Naive B cell (primary cell): ENCODE measurements at regions not wholly inside any gene's neighbourhood (a gene's known extent, or its start where the extent isn't known, plus 50 kb on each side); places are given as distances from the start of the nearest gene placed in this dataset.

ENCODE experiments used
- ATAC-seq, 2 donors: fragments of 150-1000 bp; cut with Tn5 transposase; 2 replicates each; pipeline ENCODE4 v1.10.0; 2021; ENCODE audit warnings: low read depth in 2 of 2, mild to moderate bottlenecking in 2 of 2, moderate library complexity in 2 of 2
- DNase-seq: peaks from one replicate; pipeline ENCODE4 v3.0.0; 2022
- H3K27ac Mint-ChIP-seq, 6 donors: one replicate each; pipeline ENCODE4 v1.8.0; 2020 to 2022; ENCODE audit warnings: mild to moderate bottlenecking in 6 of 6, mixed read lengths in 6 of 6, moderate library complexity in 5 of 6, inconsistent platforms in 2 of 6
- H3K27me3 Mint-ChIP-seq, 3 donors: one replicate each; pipeline ENCODE4 v1.8.0; 2021 to 2022; ENCODE audit warnings: mixed read lengths in 3 of 3, mild to moderate bottlenecking in 1 of 3
- H3K36me3 Mint-ChIP-seq, 2 donors: one replicate each; pipeline ENCODE4 v1.8.0; 2020 to 2022; ENCODE audit warnings: mixed read lengths in 2 of 2, inconsistent platforms in 1 of 2, mild to moderate bottlenecking in 1 of 2
- H3K4me1 Mint-ChIP-seq, 3 donors: one replicate each; pipeline ENCODE4 v1.8.0; 2020 to 2022; ENCODE audit warnings: mixed read lengths in 3 of 3, inconsistent platforms in 1 of 3, mild to moderate bottlenecking in 1 of 3, moderate library complexity in 1 of 3
- H3K4me3 Mint-ChIP-seq, 8 donors: one replicate each; pipeline ENCODE4 v1.8.0; 2020 to 2022; ENCODE audit warnings: mild to moderate bottlenecking in 8 of 8, mixed read lengths in 8 of 8, moderate library complexity in 8 of 8, inconsistent platforms in 2 of 8
- H3K9me3 Mint-ChIP-seq, 7 donors: one replicate each; pipeline ENCODE4 v1.8.0; 2020 to 2022; ENCODE audit warnings: mixed read lengths in 7 of 7, mild to moderate bottlenecking in 5 of 7, inconsistent platforms in 2 of 7, moderate library complexity in 1 of 7

- H3K4me3 Mint-ChIP-seq: no peak overlapping the region
- no peaks in the 10 kb centered on the region for H3K4me1 Mint-ChIP-seq
- peaks cover 5 to 46% (median 31%) of the 10 kb centered on the region in 3 donors for H3K27me3 Mint-ChIP-seq
- ATAC-seq: no peak
- no peaks in the 10 kb centered on the region for H3K36me3 Mint-ChIP-seq
- no peak overlapping the region for H3K27ac Mint-ChIP-seq
- DNase-seq: no peak
- no peaks in the 10 kb centered on the region for H3K9me3 Mint-ChIP-seq
These were observed 239.5 kb downstream of the REEP3 start for GRCh38 chr10:63760708-63761047.

- Mint-ChIP-seq H3K4me3 (no peak overlapping the region), H3K4me1 (no peaks in the 10 kb centered on the region), H3K27ac (no peak overlapping the region), H3K9me3 (no peaks in the 10 kb centered on the region), H3K27me3 (peaks cover 5 to 46% (median 34%) of the 10 kb centered on the region in 3 donors), H3K36me3 (no peaks in the 10 kb centered on the region)
- ATAC-seq (no peak), DNase-seq (no peak)
These were observed 240.0 kb downstream of the REEP3 start for GRCh38 chr10:63761243-63761642.

- peaks cover 5 to 44% (median 38%) of the 10 kb centered on the region in 3 donors for H3K27me3 Mint-ChIP-seq
- no peaks in the 10 kb centered on the region for H3K4me1 Mint-ChIP-seq
- H3K27ac Mint-ChIP-seq: no peak overlapping the region
- H3K9me3 Mint-ChIP-seq: no peaks in the 10 kb centered on the region
- ATAC-seq (no peak), DNase-seq (no peak)
- H3K36me3 Mint-ChIP-seq: no peaks in the 10 kb centered on the region
- no peak overlapping the region for H3K4me3 Mint-ChIP-seq
These were observed 242.5 kb downstream of the REEP3 start for GRCh38 chr10:63763744-63764143.

- DNase-seq: no peak
These were observed 243.9 kb downstream of the REEP3 start for GRCh38 chr10:63765126-63765525.

GRCh38 chr10:63766745-63767137 is 245.5 kb downstream of the REEP3 start:
- no peaks in the 10 kb centered on the region for H3K9me3 Mint-ChIP-seq
- H3K27ac Mint-ChIP-seq: no peak overlapping the region
- ATAC-seq (no peak), DNase-seq (no peak)
- no peak overlapping the region for H3K4me3 Mint-ChIP-seq
- H3K27me3 Mint-ChIP-seq: peaks cover 5 to 35% (median 17%) of the 10 kb centered on the region in 3 donors
- H3K4me1 Mint-ChIP-seq: no peaks in the 10 kb centered on the region
- no peaks in the 10 kb centered on the region for H3K36me3 Mint-ChIP-seq

More at GRCh38 chr10:63765126-63765525, 243.9 kb downstream of the REEP3 start:
- Mint-ChIP-seq H3K27ac (no peak overlapping the region), H3K27me3 (peaks cover 5 to 43% (median 29%) of the 10 kb centered on the region in 3 donors), H3K4me1 (no peaks in the 10 kb centered on the region), H3K4me3 (no peak overlapping the region), H3K9me3 (no peaks in the 10 kb centered on the region), H3K36me3 (no peaks in the 10 kb centered on the region)
- ATAC-seq: no peak

- H3K4me1 Mint-ChIP-seq: no peaks in the 10 kb centered on the region
These were observed 246.1 kb downstream of the REEP3 start for GRCh38 chr10:63767138-63767801.

GRCh38 chr10:63769367-63769766 is 248.2 kb downstream of the REEP3 start:
- H3K36me3 Mint-ChIP-seq: no peaks in the 10 kb centered on the region
- H3K27ac Mint-ChIP-seq: no peak overlapping the region
- H3K4me1 Mint-ChIP-seq: no peaks in the 10 kb centered on the region
- H3K4me3 Mint-ChIP-seq: no peak overlapping the region
- no peak for ATAC-seq
- H3K27me3 Mint-ChIP-seq: peaks cover 3 to 27% (median 13%) of the 10 kb centered on the region in 3 donors
- no peaks in the 10 kb centered on the region for H3K9me3 Mint-ChIP-seq
- no peak for DNase-seq

More at GRCh38 chr10:63767138-63767801, 246.1 kb downstream of the REEP3 start:
- H3K9me3 Mint-ChIP-seq: no peaks in the 10 kb centered on the region
- ATAC-seq (no peak), DNase-seq (no peak)
- H3K4me3 Mint-ChIP-seq: no peak overlapping the region
- H3K36me3 Mint-ChIP-seq: no peaks in the 10 kb centered on the region
- peaks cover 5 to 32% (median 17%) of the 10 kb centered on the region in 3 donors for H3K27me3 Mint-ChIP-seq
- H3K27ac Mint-ChIP-seq: no peak overlapping the region

- H3K36me3 Mint-ChIP-seq: no peaks in the 10 kb centered on the region
- ATAC-seq: no peak
- no peaks in the 10 kb centered on the region for H3K9me3 Mint-ChIP-seq
- H3K27ac Mint-ChIP-seq: no peak overlapping the region
- no peak for DNase-seq
- H3K4me1 Mint-ChIP-seq: no peaks in the 10 kb centered on the region
- H3K27me3 Mint-ChIP-seq: peaks cover 1 to 27% (median 18%) of the 10 kb centered on the region in 3 donors
- peak overlapping the region in 1 of 8 donors; percentile 57 for H3K4me3 Mint-ChIP-seq
These were observed 249.3 kb downstream of the REEP3 start for GRCh38 chr10:63770523-63770922.

- H3K27ac Mint-ChIP-seq: no peak overlapping the region
- H3K27me3 Mint-ChIP-seq: peaks cover 12 to 46% (median 22%) of the 10 kb centered on the region in 3 donors
- DNase-seq (no peak), ATAC-seq (no peak)
- H3K9me3 Mint-ChIP-seq: peaks cover 0 to 1% (median 0%) of the 10 kb centered on the region in 7 donors
- no peaks in the 10 kb centered on the region for H3K4me1 Mint-ChIP-seq
- H3K36me3 Mint-ChIP-seq: no peaks in the 10 kb centered on the region
- H3K4me3 Mint-ChIP-seq: no peak overlapping the region
These were observed 251.3 kb downstream of the REEP3 start for GRCh38 chr10:63772491-63772890.

- Mint-ChIP-seq H3K4me3 (no peak overlapping the region), H3K36me3 (no peaks in the 10 kb centered on the region), H3K9me3 (peaks cover 0 to 2% (median 0%) of the 10 kb centered on the region in 7 donors), H3K27ac (no peak overlapping the region), H3K4me1 (no peaks in the 10 kb centered on the region), H3K27me3 (peaks cover 12 to 47% (median 22%) of the 10 kb centered on the region in 3 donors)
- DNase-seq: no peak
- no peak for ATAC-seq
These were observed 251.9 kb downstream of the REEP3 start for GRCh38 chr10:63773106-63773505.

- no peak overlapping the region for H3K27ac Mint-ChIP-seq
- H3K27me3 Mint-ChIP-seq: peaks cover 19 to 40% (median 22%) of the 10 kb centered on the region in 3 donors
- no peak overlapping the region for H3K4me3 Mint-ChIP-seq
- no peaks in the 10 kb centered on the region for H3K4me1 Mint-ChIP-seq
- H3K36me3 Mint-ChIP-seq: no peaks in the 10 kb centered on the region
- DNase-seq (no peak), ATAC-seq (no peak)
- peaks cover 0 to 6% (median 3%) of the 10 kb centered on the region in 7 donors for H3K9me3 Mint-ChIP-seq
These were observed 252.8 kb downstream of the REEP3 start for GRCh38 chr10:63773962-63774361.

- no peaks in the 10 kb centered on the region for H3K36me3 Mint-ChIP-seq
- peaks cover 33 to 41% (median 41%) of the 10 kb centered on the region in 3 donors for H3K27me3 Mint-ChIP-seq
- no peak overlapping the region for H3K4me3 Mint-ChIP-seq
- H3K4me1 Mint-ChIP-seq: no peaks in the 10 kb centered on the region
- peaks cover 0 to 26% (median 10%) of the 10 kb centered on the region in 7 donors for H3K9me3 Mint-ChIP-seq
- ATAC-seq (no peak), DNase-seq (no peak)
- no peak overlapping the region for H3K27ac Mint-ChIP-seq
These were observed 258.9 kb downstream of the REEP3 start for GRCh38 chr10:63780101-63780500.

GRCh38 chr10:63781226-63781625 is 260.0 kb downstream of the REEP3 start:
- Mint-ChIP-seq H3K4me1 (no peaks in the 10 kb centered on the region), H3K27ac (no peak overlapping the region)
- no peak for ATAC-seq

GRCh38 chr10:63783882-63784281 is 262.7 kb downstream of the REEP3 start:
- Mint-ChIP-seq H3K4me3 (no peak overlapping the region), H3K4me1 (no peaks in the 10 kb centered on the region), H3K36me3 (peaks cover 6 to 8% of the 10 kb centered on the region in 2 donors), H3K27me3 (peaks cover 39 to 41% (median 39%) of the 10 kb centered on the region in 3 donors), H3K27ac (no peak overlapping the region), H3K9me3 (peaks cover 0 to 21% (median 12%) of the 10 kb centered on the region in 7 donors)
- DNase-seq (no peak), ATAC-seq (no peak)

More at GRCh38 chr10:63781226-63781625, 260.0 kb downstream of the REEP3 start:
- Mint-ChIP-seq H3K4me3 (no peak overlapping the region), H3K9me3 (peaks cover 0 to 26% (median 12%) of the 10 kb centered on the region in 7 donors), H3K27me3 (peaks cover 36 to 43% (median 42%) of the 10 kb centered on the region in 3 donors), H3K36me3 (peaks cover 6 to 8% of the 10 kb centered on the region in 2 donors)
- no peak for DNase-seq
